Osteoblast (primary cell): ENCODE measurements at regions not wholly inside any gene's neighbourhood (a gene's known extent, or its start where the extent isn't known, plus 50 kb on each side); places are given as distances from the start of the nearest gene placed in this dataset.

Source experiments
- DNase-seq: peaks from one replicate; pipeline ENCODE4 v3.0.0; 2011; ENCODE audit warnings: low spot score, mixed read lengths; ENCODE audit not compliant: insufficient read length; ENCODE audit errors: missing footprints
- H2AFZ ChIP-seq: 2 replicates; pipeline ENCODE4 v1.6.0; 2011; ENCODE audit warnings: mild to moderate bottlenecking, low read length
- H3K27ac ChIP-seq: 2 replicates; pipeline ENCODE4 v1.5.1; 2011; ENCODE audit warnings: mild to moderate bottlenecking, low read depth, low read length, moderate library complexity
- H3K27me3 ChIP-seq: 2 replicates; pipeline ENCODE4 v1.6.0; 2012; ENCODE audit warnings: mild to moderate bottlenecking, control low read depth, inconsistent platforms, low read length, moderate library complexity; ENCODE audit not compliant: insufficient read depth
- H3K36me3 ChIP-seq: 2 replicates; pipeline ENCODE4 v1.5.1; 2011; ENCODE audit warnings: mild to moderate bottlenecking, low read length, control low read depth, moderate library complexity; ENCODE audit not compliant: insufficient read depth
- H3K4me1 ChIP-seq: 2 replicates; pipeline ENCODE4 v1.5.1; 2011; ENCODE audit warnings: mild to moderate bottlenecking, low read length, control low read depth, moderate library complexity; ENCODE audit not compliant: insufficient read depth
- H3K4me2 ChIP-seq: 2 replicates; pipeline ENCODE4 v1.6.0; 2011; ENCODE audit warnings: mild to moderate bottlenecking, low read length; ENCODE audit not compliant: insufficient read depth
- H3K4me3 ChIP-seq: fragments of 200-600 bp; sonication (generic); 3 replicates; pipeline ENCODE4 v1.5.1; 2012; ENCODE audit warnings: mild to moderate bottlenecking, low read length, inconsistent platforms; ENCODE audit not compliant: insufficient read depth
- H3K79me2 ChIP-seq: 2 replicates; pipeline ENCODE4 v1.6.0; 2012; ENCODE audit warnings: mild to moderate bottlenecking, low read length, control low read depth, inconsistent platforms; ENCODE audit not compliant: insufficient read depth
- H3K9me3 ChIP-seq: 2 replicates; pipeline ENCODE4 v1.5.1; 2011; ENCODE audit warnings: low read depth, low read length, control low read depth
- H4K20me1 ChIP-seq: 2 replicates; pipeline ENCODE4 v1.6.0; 2012; ENCODE audit warnings: mild to moderate bottlenecking, low read length, control low read depth; ENCODE audit not compliant: insufficient read depth
- CTCF ChIP-seq: IDR thresholded peaks from 2 replicates; pipeline ENCODE4 v1.5.1; 2011; ENCODE audit warnings: mild to moderate bottlenecking, low read depth, low read length, moderate library complexity; ENCODE audit errors: extremely low read depth

- no peak for TF ChIP-seq CTCF
- H3K4me3 ChIP-seq: no peak overlapping the region
- H3K79me2 ChIP-seq: no peaks in the 10 kb centered on the region
- no peak for DNase-seq
- no peaks in the 10 kb centered on the region for H3K9me3 ChIP-seq
- H3K36me3 ChIP-seq: no peaks in the 10 kb centered on the region
- H2AFZ ChIP-seq: no peak overlapping the region
- no peak overlapping the region for H3K27ac ChIP-seq
- no peaks in the 10 kb centered on the region for H4K20me1 ChIP-seq
- no peaks in the 10 kb centered on the region for H3K4me1 ChIP-seq
- no peak overlapping the region for H3K4me2 ChIP-seq
- H3K27me3 ChIP-seq: no peaks in the 10 kb centered on the region
Measured at GRCh38 chr4:38203609-38204008, 243.4 kb downstream of the PTTG2 start.

GRCh38 chr4:38204339-38205035 lies 244.3 kb downstream of the PTTG2 start:
- Histone ChIP-seq H3K27ac (no peak overlapping the region), H3K4me3 (no peak overlapping the region), H3K4me1 (no peaks in the 10 kb centered on the region), H3K9me3 (no peaks in the 10 kb centered on the region), H3K79me2 (no peaks in the 10 kb centered on the region), H2AFZ (no peak overlapping the region), H4K20me1 (no peaks in the 10 kb centered on the region), H3K27me3 (no peaks in the 10 kb centered on the region), H3K36me3 (no peaks in the 10 kb centered on the region), H3K4me2 (no peak overlapping the region)
- no peak for DNase-seq
- no peak for TF ChIP-seq CTCF

GRCh38 chr4:38205261-38205660 lies 245.1 kb downstream of the PTTG2 start:
- Histone ChIP-seq H3K79me2 (no peaks in the 10 kb centered on the region), H3K4me3 (no peak overlapping the region), H3K4me2 (no peak overlapping the region), H3K27ac (no peak overlapping the region), H4K20me1 (no peaks in the 10 kb centered on the region), H3K9me3 (no peaks in the 10 kb centered on the region), H3K27me3 (no peaks in the 10 kb centered on the region), H2AFZ (no peak overlapping the region), H3K4me1 (peaks cover 4% of the 10 kb centered on the region), H3K36me3 (no peaks in the 10 kb centered on the region)
- no peak for DNase-seq
- TF ChIP-seq CTCF: no peak

GRCh38 chr4:38207110-38207457 lies 246.9 kb downstream of the PTTG2 start:
- TF ChIP-seq CTCF: no peak
- Histone ChIP-seq H3K27ac (no peak overlapping the region), H3K4me1 (peaks cover 21% of the 10 kb centered on the region), H3K27me3 (no peaks in the 10 kb centered on the region), H3K9me3 (no peaks in the 10 kb centered on the region), H2AFZ (no peak overlapping the region), H3K4me2 (no peak overlapping the region), H3K4me3 (no peak overlapping the region), H4K20me1 (no peaks in the 10 kb centered on the region), H3K36me3 (no peaks in the 10 kb centered on the region), H3K79me2 (no peaks in the 10 kb centered on the region)
- DNase-seq: no peak
